Mesenchymal stem cell (in vitro differentiated cells and primary cell): ENCODE measurements at regions not wholly inside any gene's neighbourhood (a gene's known extent, or its start where the extent isn't known, plus 50 kb on each side); places are given as distances from the start of the nearest gene placed in this dataset.
"Not testable (repeated sequence)": the region's sequence is repeated elsewhere in the genome, so short reads cannot be mapped to it uniquely, and the experiment has no call there.

Source experiments
- DNase-seq: peaks from one replicate; pipeline ENCODE4 v3.0.0-alpha.2; 2013
- H2AFZ ChIP-seq: one replicate; pipeline ENCODE4 v1.6.1; 2013; ENCODE audit warnings: low read depth, mild to moderate bottlenecking, control low read depth, inconsistent platforms, low read length, moderate library complexity
- H2AK5ac ChIP-seq: 2 replicates; pipeline ENCODE4 v1.6.1; 2013; ENCODE audit warnings: low read length, moderate library complexity, mild to moderate bottlenecking, inconsistent platforms; ENCODE audit not compliant: severe bottlenecking
- H2BK120ac ChIP-seq: one replicate; pipeline ENCODE4 v1.6.1; 2013; ENCODE audit warnings: low read depth, mild to moderate bottlenecking, inconsistent platforms, low read length, moderate library complexity
- H2BK12ac ChIP-seq, 2 experiments: one replicate each; pipeline ENCODE4 v1.6.1; 2013; ENCODE audit warnings: inconsistent platforms in 2 of 2, low read length in 2 of 2, mild to moderate bottlenecking in 2 of 2, moderate library complexity in 2 of 2, control low read depth in 1 of 2
- H2BK15ac ChIP-seq: one replicate; pipeline ENCODE4 v1.6.1; 2013; ENCODE audit warnings: mild to moderate bottlenecking, low read depth, inconsistent platforms; ENCODE audit not compliant: poor library complexity, severe bottlenecking
- H2BK5ac ChIP-seq: 2 replicates; pipeline ENCODE4 v1.6.1; 2013; ENCODE audit warnings: low read depth, mild to moderate bottlenecking, low read length, control low read depth, inconsistent platforms; ENCODE audit not compliant: poor library complexity, severe bottlenecking
- H3K14ac ChIP-seq, 2 experiments: one replicate each; pipeline ENCODE4 v1.6.1; 2013; ENCODE audit warnings: inconsistent platforms in 2 of 2, low read length in 2 of 2, control low read depth in 1 of 2, mild to moderate bottlenecking in 1 of 2, moderate library complexity in 1 of 2
- H3K18ac ChIP-seq, 2 experiments: one replicate each; pipeline ENCODE4 v1.6.1; 2013; ENCODE audit warnings: inconsistent platforms in 2 of 2, low read length in 2 of 2, control low read depth in 1 of 2, low read depth in 1 of 2, mild to moderate bottlenecking in 1 of 2
- H3K23ac ChIP-seq, 2 experiments: one replicate each; pipeline ENCODE4 v1.6.1; 2013; ENCODE audit warnings: inconsistent platforms in 2 of 2, low read length in 2 of 2, mild to moderate bottlenecking in 2 of 2, moderate library complexity in 2 of 2, control low read depth in 1 of 2
- H3K27ac ChIP-seq: 2 replicates; pipeline ENCODE4 v1.5.1; 2013; ENCODE audit warnings: mild to moderate bottlenecking, moderate library complexity, low read length, control low read depth, inconsistent platforms; ENCODE audit not compliant: poor library complexity, severe bottlenecking
- H3K27me3 ChIP-seq, 2 experiments: 2 replicates each; pipeline versions ENCODE4 v1.6.1 to v1.7.0; 2013; ENCODE audit warnings: low read length in 2 of 2, mild to moderate bottlenecking in 2 of 2, moderate library complexity in 2 of 2, control low read depth in 1 of 2, inconsistent platforms in 1 of 2; ENCODE audit not compliant: control insufficient read depth in 1 of 2, insufficient read depth in 1 of 2
- H3K36me3 ChIP-seq, 2 experiments: 2 replicates each; pipeline versions ENCODE4 v1.6.1 to v1.7.0; 2013; ENCODE audit warnings: low read length in 2 of 2, control low read depth in 1 of 2, inconsistent platforms in 1 of 2, low read depth in 1 of 2, mild to moderate bottlenecking in 1 of 2; ENCODE audit not compliant: insufficient read depth in 2 of 2, control insufficient read depth in 1 of 2
- H3K4ac ChIP-seq, 2 experiments: one replicate each; pipeline ENCODE4 v1.6.1; 2013; ENCODE audit warnings: inconsistent platforms in 2 of 2, low read length in 2 of 2, mild to moderate bottlenecking in 2 of 2, moderate library complexity in 2 of 2, control low read depth in 1 of 2, low read depth in 1 of 2
- H3K4me1 ChIP-seq: 2 replicates; pipeline ENCODE4 v1.6.1; 2013; ENCODE audit warnings: low read depth, low read length, control low read depth; ENCODE audit not compliant: control insufficient read depth, insufficient read depth
- H3K4me2 ChIP-seq: 2 replicates; pipeline ENCODE4 v1.6.1; 2013; ENCODE audit warnings: low read length, mild to moderate bottlenecking, inconsistent platforms; ENCODE audit not compliant: poor library complexity, severe bottlenecking
- H3K4me3 ChIP-seq, 2 experiments: 2 replicates each; pipeline versions ENCODE4 v1.5.1 to v1.7.0; 2013; ENCODE audit warnings: low read length in 2 of 2, mild to moderate bottlenecking in 2 of 2, control low read depth in 1 of 2, low read depth in 1 of 2; ENCODE audit not compliant: insufficient read depth in 1 of 2
- H3K79me1 ChIP-seq: replicated peaks from 2 replicates; pipeline ENCODE4 v1.6.1; 2013; ENCODE audit warnings: mild to moderate bottlenecking, control low read depth, low read length, inconsistent platforms; ENCODE audit not compliant: poor library complexity, severe bottlenecking
- H3K9ac ChIP-seq: 2 replicates; pipeline ENCODE4 v1.7.0; 2013; ENCODE audit warnings: mild to moderate bottlenecking, low read length, moderate library complexity
- H3K9me3 ChIP-seq: 2 replicates; pipeline ENCODE4 v1.7.0; 2013; ENCODE audit warnings: mild to moderate bottlenecking, low read length; ENCODE audit not compliant: control insufficient read depth
- H4K8ac ChIP-seq: one replicate; pipeline ENCODE4 v1.6.1; 2013; ENCODE audit warnings: inconsistent platforms, mild to moderate bottlenecking, low read length, moderate library complexity
- H4K91ac ChIP-seq: one replicate; pipeline ENCODE4 v1.6.1; 2013; ENCODE audit warnings: mild to moderate bottlenecking, low read length, inconsistent platforms
- WGBS: methylation state at CpG from one replicate; pipeline ENCODE4 v1.1.7; 2013; ENCODE audit warnings: mixed read lengths; 5-methylcytosine and 5-hydroxymethylcytosine counted together

GRCh38 chr22:10778296-10778814, 4749.6 kb upstream of the OR11H1 start:
- no peak overlapping the region for H3K4ac ChIP-seq
- H2BK120ac ChIP-seq, result no peak overlapping the region
- H3K27ac ChIP-seq, result no peak overlapping the region
- no peak overlapping the region for H2AK5ac ChIP-seq
- 48% methylated on average over 6 of the region's 8 CpGs for WGBS
- H2BK5ac ChIP-seq, result no peak overlapping the region
- H3K9ac ChIP-seq, result no peak overlapping the region
- no peak for DNase-seq
- no peak overlapping the region for H3K14ac ChIP-seq
- H3K79me1 ChIP-seq, result no peaks in the 10 kb centered on the region
- H3K4me3 ChIP-seq, result no peak overlapping the region
- H2BK12ac ChIP-seq, result no peak overlapping the region
- H4K91ac ChIP-seq, result no peak overlapping the region
- no peaks in the 10 kb centered on the region for H3K27me3 ChIP-seq
- H3K4me1 ChIP-seq, result no peaks in the 10 kb centered on the region
- H3K23ac ChIP-seq, result no peak overlapping the region
- no peak overlapping the region for H3K18ac ChIP-seq
- no peak overlapping the region for H2BK15ac ChIP-seq
- H3K4me2 ChIP-seq, result no peak overlapping the region
- no peak overlapping the region for H4K8ac ChIP-seq
- no peaks in the 10 kb centered on the region for H3K36me3 ChIP-seq
- H2AFZ ChIP-seq, result no peak overlapping the region
- peaks cover 42% of the 10 kb centered on the region for H3K9me3 ChIP-seq

GRCh38 chr22:10779200-10779599, 4748.8 kb upstream of the OR11H1 start:
- H2BK5ac ChIP-seq, H2BK120ac ChIP-seq, H2AK5ac ChIP-seq, H3K23ac ChIP-seq, H3K79me1 ChIP-seq, H4K91ac ChIP-seq, H3K36me3 ChIP-seq, H3K9ac ChIP-seq, H2BK15ac ChIP-seq, H3K27ac ChIP-seq, H3K14ac ChIP-seq, H3K4ac ChIP-seq, H3K18ac ChIP-seq, H3K4me3 ChIP-seq, H2AFZ ChIP-seq, H4K8ac ChIP-seq, H3K4me1 ChIP-seq, H2BK12ac ChIP-seq, DNase-seq, H3K27me3 ChIP-seq, H3K4me2 ChIP-seq: not testable (repeated sequence)
- WGBS, result 84% methylated on average over 5 of the region's 6 CpGs
- peaks cover 41% of the 10 kb centered on the region for H3K9me3 ChIP-seq

GRCh38 chr22:10780281-10780680, 4747.7 kb upstream of the OR11H1 start:
- H4K91ac ChIP-seq, result no peak overlapping the region
- no peak overlapping the region for H2BK12ac ChIP-seq
- no peak for DNase-seq
- peaks cover 41% of the 10 kb centered on the region for H3K9me3 ChIP-seq
- no peak overlapping the region for H3K23ac ChIP-seq
- H3K9ac ChIP-seq, result no peak overlapping the region
- H3K4me1 ChIP-seq, result no peaks in the 10 kb centered on the region
- H3K4ac ChIP-seq, result no peak overlapping the region
- H3K79me1 ChIP-seq, result no peaks in the 10 kb centered on the region
- H3K14ac ChIP-seq, result no peak overlapping the region
- H2BK5ac ChIP-seq, result no peak overlapping the region
- no peak overlapping the region for H4K8ac ChIP-seq
- no peak overlapping the region for H2AK5ac ChIP-seq
- no peak overlapping the region for H2BK15ac ChIP-seq
- no peak overlapping the region for H3K4me3 ChIP-seq
- no peak overlapping the region for H3K18ac ChIP-seq
- no peak overlapping the region for H3K27ac ChIP-seq
- WGBS, result 52% methylated on average over 7 of the region's 8 CpGs
- no peaks in the 10 kb centered on the region for H3K27me3 ChIP-seq
- no peak overlapping the region for H3K4me2 ChIP-seq
- H2BK120ac ChIP-seq, result no peak overlapping the region
- no peaks in the 10 kb centered on the region for H3K36me3 ChIP-seq
- H2AFZ ChIP-seq, result no peak overlapping the region

- H2BK15ac ChIP-seq, result no peak overlapping the region
- H2AFZ ChIP-seq, result no peak overlapping the region
- no peak overlapping the region for H3K27ac ChIP-seq
- H3K14ac ChIP-seq, result no peak overlapping the region
- H2AK5ac ChIP-seq, result no peak overlapping the region
- H3K36me3 ChIP-seq, result no peaks in the 10 kb centered on the region
- H3K79me1 ChIP-seq, result no peaks in the 10 kb centered on the region
- no peak overlapping the region for H4K91ac ChIP-seq
- H3K27me3 ChIP-seq, result no peaks in the 10 kb centered on the region
- no peaks in the 10 kb centered on the region for H3K4me1 ChIP-seq
- no peak overlapping the region for H3K4me3 ChIP-seq
- H3K4ac ChIP-seq, result no peak overlapping the region
- peaks cover 35% of the 10 kb centered on the region for H3K9me3 ChIP-seq
- H2BK5ac ChIP-seq, result no peak overlapping the region
- H3K18ac ChIP-seq, result no peak overlapping the region
- no peak overlapping the region for H4K8ac ChIP-seq
- H2BK120ac ChIP-seq, result no peak overlapping the region
- no peak overlapping the region for H2BK12ac ChIP-seq
- 68% methylated on average over 9 of the region's 10 CpGs for WGBS
- DNase-seq, result no peak
- no peak overlapping the region for H3K23ac ChIP-seq
- no peak overlapping the region for H3K9ac ChIP-seq
- no peak overlapping the region for H3K4me2 ChIP-seq
Observed at GRCh38 chr22:10781571-10782403, 4746.2 kb upstream of the OR11H1 start.
